NOMO-1 treated with DMSO at 0.1 percent for 48 hours (cell line): ENCODE measurements at regions not wholly inside any gene's neighbourhood (a gene's known extent, or its start where the extent isn't known, plus 50 kb on each side); places are given as distances from the start of the nearest gene placed in this dataset.
A peak's percentile ranks its signal among the peaks of the same experiment; 100 is the strongest.

Experiments
- DNase-seq: peaks from one replicate; lab custom pipeline; 2025; ENCODE audit not compliant: unreplicated experiment; lab: John Stamatoyannopoulos, UW

GRCh38 chr13:26989957-26990713, 181.5 kb downstream of the USP12 start:
- DNase-seq, result no peak

- DNase-seq, result no peak
Observed at GRCh38 chr13:26989261-26989956, 182.2 kb downstream of the USP12 start.

DNA sequence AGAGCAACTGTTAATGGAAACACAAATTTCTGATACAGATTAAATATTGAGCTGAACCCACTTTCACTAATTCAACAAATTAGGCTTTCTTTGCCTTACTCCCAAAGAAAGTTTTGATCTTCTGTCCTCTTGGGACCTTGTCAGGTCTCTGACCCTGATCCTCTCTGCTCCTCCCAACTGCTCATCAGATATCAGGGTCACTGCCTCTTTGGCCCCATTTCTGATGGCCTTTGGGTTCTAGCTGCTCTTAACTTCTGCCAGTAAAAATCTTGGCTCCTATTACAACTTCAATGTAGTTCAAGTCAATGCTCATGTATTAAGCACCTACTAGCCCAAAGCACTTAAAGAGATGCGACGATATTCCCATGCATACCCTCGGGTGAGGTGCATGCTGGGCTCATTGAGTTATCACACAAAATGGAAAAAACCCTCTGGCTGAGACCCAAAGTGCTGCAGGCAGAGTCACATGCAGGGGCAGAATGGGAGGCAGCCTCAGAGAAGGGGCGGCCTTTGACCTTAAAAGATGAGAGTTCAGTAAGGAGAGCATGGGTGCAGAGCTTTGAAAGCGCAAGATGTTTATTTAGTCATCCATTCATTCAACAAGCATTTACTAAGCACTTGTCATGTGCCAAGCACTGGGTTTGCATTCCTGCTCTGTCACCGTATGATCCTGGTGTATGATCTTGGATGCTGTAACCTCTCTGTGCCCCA, 183.4 kb downstream of the USP12 start:
- no peak for DNase-seq

DNA sequence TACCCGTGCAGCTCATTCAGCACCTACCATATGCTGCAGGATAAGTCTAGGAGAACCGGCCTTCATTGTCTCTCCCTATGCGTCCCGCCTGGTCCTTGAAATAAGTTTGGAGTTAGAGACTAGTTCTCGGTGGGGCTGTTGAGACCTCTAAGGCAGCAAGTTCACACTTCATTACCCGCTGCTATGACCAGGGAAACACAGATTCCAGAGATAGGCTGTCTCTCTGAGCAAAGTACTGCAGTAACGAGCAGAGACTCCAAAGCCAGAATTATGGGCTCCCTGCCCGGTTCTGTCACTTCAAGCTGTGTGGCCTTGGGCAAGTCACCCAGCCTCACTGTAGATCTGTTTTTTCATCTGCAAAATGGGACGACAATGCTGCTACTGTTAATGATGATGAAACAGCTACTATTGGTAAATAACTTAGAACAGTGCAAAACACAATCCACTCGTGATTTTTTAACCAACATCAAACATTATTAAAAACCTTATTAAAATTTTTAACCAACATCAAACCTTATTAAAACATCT, 184.1 kb downstream of the USP12 start:
- no peak for DNase-seq

GRCh38 chr13:26985285-26985878, 186.2 kb downstream of the USP12 start:
- DNase-seq, result peak; percentile 93

GRCh38 chr13:26984337-26984736, 187.3 kb downstream of the USP12 start:
- no peak for DNase-seq

DNA sequence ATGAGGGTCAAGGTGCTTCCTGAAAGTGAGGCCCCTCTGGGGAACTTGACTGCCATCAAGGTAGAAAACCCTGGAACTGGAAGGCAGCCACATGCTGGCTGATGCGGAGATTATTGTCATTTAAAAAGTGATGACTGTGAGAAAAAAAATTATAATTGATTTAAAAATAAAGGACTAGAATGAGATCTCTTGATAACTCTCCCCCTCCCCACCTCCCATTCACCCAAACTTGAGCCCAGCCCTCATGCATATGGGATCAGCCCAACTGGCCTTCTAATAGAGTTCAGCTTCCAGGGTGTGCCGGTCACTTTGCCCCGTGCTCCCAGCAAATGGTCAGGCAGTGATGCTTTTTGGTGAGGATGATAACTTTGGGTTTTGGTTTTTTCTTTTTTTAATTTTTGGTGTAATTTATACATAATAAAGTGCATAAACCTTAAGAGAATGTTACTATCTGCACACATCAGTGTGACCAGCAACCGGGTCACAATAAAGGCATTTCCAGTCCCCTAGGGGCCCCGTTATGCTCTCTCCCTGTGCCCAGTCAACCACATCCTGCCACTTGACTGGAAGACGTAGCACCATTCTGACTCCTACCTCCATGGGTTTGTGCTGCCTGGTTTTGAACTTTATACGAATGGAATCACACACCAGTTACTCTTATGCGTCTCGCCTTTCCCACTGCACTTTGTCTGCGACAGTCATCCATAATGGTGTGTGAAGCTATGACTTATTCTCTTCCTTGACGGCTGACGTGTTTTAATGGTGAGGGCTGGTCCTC, 187.9 kb downstream of the USP12 start:
- DNase-seq, result no peak

- no peak for DNase-seq
Observed at GRCh38 chr13:26980099-26981031, 191.2 kb downstream of the USP12 start.

DNA sequence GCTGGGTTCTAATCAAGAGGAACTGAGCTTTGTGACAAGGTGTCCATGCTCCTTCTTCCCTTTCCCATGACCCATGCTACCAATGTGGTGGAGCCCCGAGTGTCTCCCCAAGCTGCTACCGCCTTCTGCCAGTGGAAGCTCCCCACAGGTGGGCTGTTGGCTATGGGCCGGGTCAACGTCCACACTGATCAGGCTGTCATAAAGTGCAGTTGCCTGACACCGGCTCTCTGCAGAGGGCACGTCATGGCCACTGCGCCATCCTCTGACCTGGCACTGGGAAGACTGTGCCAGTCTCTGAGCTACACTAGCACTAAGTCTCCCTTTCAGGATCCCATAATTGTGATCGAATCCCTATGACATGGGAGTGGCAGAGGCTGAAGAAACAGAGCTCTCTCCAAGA, 192.3 kb downstream of the USP12 start:
- no peak for DNase-seq

DNA sequence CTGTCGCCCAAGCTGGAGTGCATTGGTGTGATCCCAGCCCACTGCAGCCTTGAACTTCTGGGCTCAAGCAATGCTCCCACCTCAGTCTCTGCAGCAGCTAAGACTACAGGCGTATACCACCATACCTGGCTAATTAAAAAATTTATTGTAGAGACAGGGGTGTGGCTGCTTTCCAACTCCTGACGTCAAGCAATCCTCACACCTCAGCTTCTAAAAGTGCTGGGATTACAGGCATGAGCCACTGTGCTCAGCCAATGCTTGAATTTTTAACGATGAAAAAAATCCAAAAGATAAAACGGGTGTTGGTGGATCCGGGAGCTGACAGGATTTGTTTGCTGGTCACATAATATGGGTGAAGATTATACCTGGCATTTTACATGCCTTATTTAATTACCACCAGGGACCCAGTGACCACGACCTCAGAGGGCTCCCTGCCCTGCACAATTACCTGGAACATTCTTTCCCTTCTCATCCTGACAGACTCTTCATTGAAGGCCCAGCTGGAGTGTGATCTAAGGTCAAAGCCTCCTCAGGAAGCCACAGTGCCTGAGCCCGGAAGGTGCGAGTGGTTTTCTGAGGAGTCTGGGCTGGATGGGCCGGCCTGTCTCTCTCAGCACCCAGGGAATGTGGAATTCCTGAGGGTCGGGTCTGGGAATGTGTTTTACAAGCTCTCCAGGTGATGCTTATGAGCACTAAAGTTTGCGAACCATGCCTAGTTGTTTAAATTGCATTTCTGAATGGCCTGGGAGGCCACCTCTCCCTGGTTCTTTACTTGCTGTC, 193.3 kb downstream of the USP12 start:
- no peak for DNase-seq

- DNase-seq, result peak; percentile 90
Observed at GRCh38 chr13:26977541-26977940, 194.1 kb downstream of the USP12 start.

DNA sequence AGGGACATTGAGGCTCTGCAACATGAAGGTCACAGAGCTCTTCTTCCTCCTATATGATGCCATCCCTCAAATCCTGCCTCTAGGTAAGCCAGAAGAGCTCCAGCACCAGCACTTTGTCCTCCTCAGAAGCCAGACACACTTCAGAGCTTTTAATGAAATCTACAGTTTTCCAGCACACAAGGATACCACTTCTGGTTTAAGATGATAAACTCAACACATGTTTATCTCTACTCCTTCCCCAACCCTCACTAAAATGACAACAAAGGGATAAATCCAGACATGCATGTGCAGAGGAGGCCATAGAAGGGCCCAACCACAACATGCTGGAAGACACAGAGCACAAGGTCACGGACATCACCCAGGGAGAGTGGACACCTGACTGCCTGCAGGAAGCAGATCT, 195.3 kb downstream of the USP12 start:
- DNase-seq, result no peak

DNA sequence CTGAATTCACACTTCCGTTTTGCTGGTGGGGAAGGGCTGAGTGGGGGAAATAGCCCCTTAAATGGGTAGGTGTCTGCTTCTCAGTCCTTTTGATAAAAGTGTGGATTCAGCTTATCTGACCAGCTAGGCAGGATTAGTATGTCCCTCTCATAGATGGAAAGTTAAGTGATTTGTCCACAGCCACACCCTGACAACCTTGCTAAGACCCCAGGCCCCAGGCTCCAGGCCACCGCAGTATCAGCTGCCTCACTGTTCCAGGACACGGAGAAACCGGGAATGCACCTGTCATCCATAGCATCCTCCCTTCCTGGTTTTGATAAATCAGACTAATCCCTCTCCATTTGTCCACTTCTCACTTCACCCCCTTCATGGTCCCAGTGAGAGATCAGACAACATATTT, 197.7 kb downstream of the USP12 start:
- no peak for DNase-seq

DNA sequence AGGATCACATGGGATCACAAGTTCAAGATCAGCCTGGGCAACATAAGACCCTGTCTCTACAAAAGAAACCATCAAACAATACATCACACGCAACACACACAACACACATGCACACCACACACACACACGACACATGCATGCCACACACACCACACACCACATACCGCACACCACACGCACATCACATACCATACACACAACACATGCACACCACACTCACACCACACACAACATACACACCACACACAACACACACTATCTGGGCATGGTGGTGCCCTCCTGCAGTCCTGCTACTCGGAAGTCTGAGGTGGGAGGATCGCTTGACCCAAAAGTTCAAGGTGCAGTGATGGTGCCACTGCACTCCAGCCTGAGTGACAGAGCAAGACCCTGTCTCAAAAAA, 198.3 kb downstream of the USP12 start:
- no peak for DNase-seq

GRCh38 chr13:26971990-26972887, 199.4 kb downstream of the USP12 start:
- peak; percentile 89 for DNase-seq

GRCh38 chr13:26968431-26969341, 202.9 kb downstream of the USP12 start:
- DNase-seq, result no peak
